ENCODE measurements at regions not wholly inside any gene's neighbourhood (a gene's known extent, or its start where the extent isn't known, plus 50 kb on each side); places are given as distances from the start of the nearest gene placed in this dataset.
A peak's percentile ranks its signal among the peaks of the same experiment; 100 is the strongest.

DNA sequence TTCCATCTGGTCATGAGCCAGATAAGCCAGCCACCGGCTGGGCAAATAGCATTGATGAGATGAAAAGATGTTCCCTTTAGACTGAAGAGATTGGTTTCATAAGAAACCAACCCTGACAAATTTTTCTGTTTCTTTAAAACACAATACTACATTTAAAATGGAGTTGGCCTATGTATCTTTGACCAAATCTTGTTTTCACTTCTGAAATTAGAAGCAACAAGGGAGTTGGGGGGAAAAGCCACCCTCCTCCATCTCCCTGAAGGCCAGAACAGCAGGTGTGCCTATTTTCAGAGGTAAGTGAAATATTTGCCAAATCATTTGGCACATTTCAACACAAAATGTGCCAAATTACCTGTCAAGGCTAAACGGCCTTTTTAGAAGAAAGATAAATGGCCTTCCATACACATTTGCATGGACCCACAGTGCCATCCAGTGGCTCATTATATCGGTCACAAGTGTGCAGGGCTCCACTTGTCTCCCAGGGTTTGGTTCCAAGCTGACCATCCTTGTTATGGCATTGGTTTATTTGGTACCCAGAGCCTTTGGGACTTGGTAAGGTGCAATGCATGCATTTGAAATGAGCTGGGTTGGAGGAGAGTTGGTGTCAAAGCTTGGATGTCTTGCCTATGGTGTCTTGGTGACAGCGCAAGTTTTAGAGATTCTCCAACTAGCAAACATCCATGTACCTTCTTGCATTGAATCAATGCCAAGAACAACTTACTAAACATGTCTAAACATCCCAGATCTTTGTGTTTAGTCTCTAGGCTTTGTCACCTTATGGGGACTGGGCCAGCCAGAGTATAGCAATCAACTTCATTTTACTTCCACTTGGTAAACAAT lies 372.0 kb upstream of the KIF2A start:
- Histone ChIP-seq H3K4me1 (ENCODE audit: control insufficient read depth, insufficient read depth, low read length) (no peaks in the 10 kb centered on the region), H3K4me3 (ENCODE audit: low read length) (no peak overlapping the region), H3K36me3 (ENCODE audit: control insufficient read depth, insufficient read depth, low read length) (no peaks in the 10 kb centered on the region), H3K27ac (ENCODE audit: low read length) (no peak overlapping the region), H3K27me3 (ENCODE audit: control insufficient read depth, insufficient read depth, low read length) (no peaks in the 10 kb centered on the region), H3K9me3 (replicated peaks; ENCODE audit: control insufficient read depth, low read depth, low read length) (no peaks in the 10 kb centered on the region)
- WGBS (ENCODE audit: insufficient coverage), result 40% methylated on average over 1 of the region's 4 CpGs
- DNase-seq, result peak; percentile 41

DNA sequence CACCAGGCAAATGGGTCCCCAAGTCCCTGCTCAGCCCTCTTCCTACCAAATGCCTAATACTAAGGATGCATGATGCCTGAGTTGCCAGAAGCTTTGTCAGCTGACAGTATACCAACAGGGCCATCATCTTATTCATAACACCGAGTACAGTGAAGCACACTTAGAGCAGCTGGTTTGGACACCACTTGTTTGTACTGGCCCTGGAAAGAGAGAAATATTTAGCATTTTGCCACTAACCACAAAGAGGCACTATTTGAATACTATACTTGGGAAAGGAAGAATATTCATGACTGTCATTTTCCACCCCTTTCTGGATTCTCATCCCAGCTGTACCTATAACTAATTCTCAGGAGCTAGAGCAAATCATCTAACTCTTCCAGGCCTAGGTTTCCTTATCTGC lies 364.4 kb upstream of the KIF2A start:
- no peaks in the 10 kb centered on the region for H3K36me3 ChIP-seq (ENCODE audit: control insufficient read depth, insufficient read depth, low read length)
- no peaks in the 10 kb centered on the region for H3K27me3 ChIP-seq (ENCODE audit: control insufficient read depth, insufficient read depth, low read length)
- DNase-seq, result no peak
- H3K4me3 ChIP-seq (ENCODE audit: low read length), result no peak overlapping the region
- WGBS (ENCODE audit: insufficient coverage), result no CpG with 5 or more reads among the region's 1 CpG
- no peaks in the 10 kb centered on the region for H3K4me1 ChIP-seq (ENCODE audit: control insufficient read depth, insufficient read depth, low read length)
- H3K27ac ChIP-seq (ENCODE audit: low read length), result no peak overlapping the region
- H3K9me3 ChIP-seq (replicated peaks; ENCODE audit: control insufficient read depth, low read depth, low read length), result no peaks in the 10 kb centered on the region

DNA sequence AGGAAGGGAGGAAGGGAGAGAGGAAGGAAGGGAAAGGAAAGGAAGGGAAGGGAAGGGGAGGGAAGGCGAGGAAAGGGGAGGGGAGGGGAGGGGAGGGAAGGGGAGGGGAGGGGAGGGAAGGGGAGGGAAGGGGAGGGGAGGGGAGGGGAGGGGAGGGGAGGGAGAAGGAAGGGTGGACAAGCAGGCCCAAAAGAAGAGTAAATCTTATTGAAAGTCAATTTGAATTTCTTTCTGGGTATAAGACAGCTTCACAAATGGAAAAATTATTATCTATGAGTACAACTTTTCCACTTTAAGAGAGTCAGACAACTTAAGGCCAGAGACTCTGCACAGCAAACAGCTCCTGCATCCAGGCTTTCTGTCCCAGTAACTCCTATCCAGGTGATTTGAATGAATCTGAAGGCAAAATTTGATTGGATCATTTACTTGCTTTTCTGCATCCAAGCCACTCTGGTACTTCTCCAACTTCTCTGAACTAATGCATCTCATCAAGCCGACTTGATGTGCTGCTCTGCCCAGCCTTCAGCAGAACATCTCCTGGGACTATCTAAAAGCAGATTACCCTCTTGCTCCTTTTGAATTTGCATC lies 363.4 kb upstream of the KIF2A start:
- no peak overlapping the region for H3K27ac ChIP-seq (ENCODE audit: low read length)
- no peaks in the 10 kb centered on the region for H3K9me3 ChIP-seq (replicated peaks; ENCODE audit: control insufficient read depth, low read depth, low read length)
- no peaks in the 10 kb centered on the region for H3K27me3 ChIP-seq (ENCODE audit: control insufficient read depth, insufficient read depth, low read length)
- H3K4me1 ChIP-seq (ENCODE audit: control insufficient read depth, insufficient read depth, low read length), result no peaks in the 10 kb centered on the region
- WGBS (ENCODE audit: insufficient coverage), result 50% methylated on average over 1 of the region's 2 CpGs
- no peak overlapping the region for H3K4me3 ChIP-seq (ENCODE audit: low read length)
- no peak for DNase-seq
- no peaks in the 10 kb centered on the region for H3K36me3 ChIP-seq (ENCODE audit: control insufficient read depth, insufficient read depth, low read length)

DNA sequence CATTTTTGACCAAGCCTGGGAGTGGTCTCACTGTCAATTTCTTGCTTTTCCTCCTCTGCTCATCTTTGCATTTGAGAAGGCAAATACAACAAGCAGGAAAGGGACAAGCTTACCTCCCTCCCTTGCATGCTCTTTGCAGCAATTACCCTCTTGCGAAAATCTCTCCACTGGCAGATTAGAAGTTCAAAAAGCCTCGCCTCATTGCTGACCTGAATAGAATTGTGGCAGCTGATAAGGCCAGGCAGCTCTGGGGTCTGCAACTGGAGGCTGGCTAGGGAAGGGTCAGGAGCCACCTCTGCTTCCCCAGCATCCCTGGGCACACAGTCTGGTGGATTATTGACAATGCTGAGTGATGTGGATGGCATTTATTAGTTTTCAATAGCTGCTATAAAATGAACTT lies 362.3 kb upstream of the KIF2A start:
- no peak overlapping the region for H3K4me3 ChIP-seq (ENCODE audit: low read length)
- no peaks in the 10 kb centered on the region for H3K4me1 ChIP-seq (ENCODE audit: control insufficient read depth, insufficient read depth, low read length)
- no peak for DNase-seq
- H3K27me3 ChIP-seq (ENCODE audit: control insufficient read depth, insufficient read depth, low read length), result no peaks in the 10 kb centered on the region
- H3K27ac ChIP-seq (ENCODE audit: low read length), result no peak overlapping the region
- no peaks in the 10 kb centered on the region for H3K9me3 ChIP-seq (replicated peaks; ENCODE audit: control insufficient read depth, low read depth, low read length)
- no peaks in the 10 kb centered on the region for H3K36me3 ChIP-seq (ENCODE audit: control insufficient read depth, insufficient read depth, low read length)
- 63% methylated on average over 2 of the region's 2 CpGs for WGBS (ENCODE audit: insufficient coverage)

DNA sequence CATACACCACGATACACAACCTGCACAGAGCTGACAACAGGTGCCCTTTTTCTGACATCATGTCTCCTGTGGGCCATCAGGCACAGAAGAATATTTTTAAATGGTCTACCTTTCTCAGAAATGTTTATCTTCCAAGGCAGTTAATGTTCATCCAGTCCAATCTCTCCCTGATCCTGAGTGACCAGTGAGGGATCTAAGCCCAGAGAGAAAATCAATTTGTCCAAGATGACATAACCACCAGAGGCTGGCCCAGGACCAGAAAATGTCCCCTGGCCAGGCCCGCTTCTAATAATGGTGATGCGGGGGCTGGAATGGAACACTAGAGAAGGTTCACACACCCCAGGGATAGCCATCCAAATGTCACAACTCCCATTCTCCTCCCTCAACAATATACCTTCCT lies 357.9 kb upstream of the KIF2A start:
- 92% methylated on average over 2 of the region's 3 CpGs for WGBS (ENCODE audit: insufficient coverage)
- DNase-seq, result no peak
- no peaks in the 10 kb centered on the region for H3K9me3 ChIP-seq (replicated peaks; ENCODE audit: control insufficient read depth, low read depth, low read length)

DNA sequence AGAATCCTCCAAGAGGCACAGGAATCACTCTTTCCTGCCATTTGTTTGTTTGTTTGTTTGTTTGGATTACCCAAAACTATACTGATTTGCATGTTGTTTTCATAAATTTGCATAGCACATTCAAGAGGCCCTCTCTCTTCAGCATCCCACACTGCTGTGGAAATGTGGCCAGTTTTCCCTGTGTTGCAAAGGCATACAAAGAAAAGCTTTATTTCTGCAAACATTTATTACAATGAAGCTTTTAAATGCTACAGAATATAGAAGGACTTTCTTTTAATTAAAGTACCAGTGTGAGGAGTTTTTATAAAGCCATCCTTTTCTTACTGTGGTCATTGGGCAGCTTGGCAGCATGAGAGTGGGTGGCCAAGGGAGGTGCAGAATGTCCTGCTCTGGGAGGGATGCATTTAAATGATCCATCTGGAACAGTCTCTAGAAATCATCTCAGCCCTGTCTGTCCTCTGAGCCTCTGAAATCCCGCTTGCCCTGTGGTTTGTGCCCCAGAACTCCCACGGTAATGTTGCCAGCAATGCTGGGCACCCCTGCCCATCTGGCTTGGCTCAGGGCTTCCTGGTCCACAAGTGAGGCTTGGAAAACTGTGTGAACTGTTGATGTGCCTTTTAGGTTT lies 356.8 kb upstream of the KIF2A start:
- Histone ChIP-seq H3K4me3 (ENCODE audit: low read length) (no peak overlapping the region), H3K9me3 (replicated peaks; ENCODE audit: control insufficient read depth, low read depth, low read length) (no peaks in the 10 kb centered on the region), H3K4me1 (ENCODE audit: control insufficient read depth, insufficient read depth, low read length) (no peaks in the 10 kb centered on the region), H3K36me3 (ENCODE audit: control insufficient read depth, insufficient read depth, low read length) (no peaks in the 10 kb centered on the region), H3K27me3 (ENCODE audit: control insufficient read depth, insufficient read depth, low read length) (no peaks in the 10 kb centered on the region), H3K27ac (ENCODE audit: low read length) (no peak overlapping the region)
- 70% methylated on average over 2 of the region's 2 CpGs for WGBS (ENCODE audit: insufficient coverage)
- no peak for DNase-seq

More for the DNA sequence above, 357.9 kb upstream of the KIF2A start:
- Histone ChIP-seq H3K27ac (ENCODE audit: low read length) (no peak overlapping the region), H3K4me3 (ENCODE audit: low read length) (no peak overlapping the region), H3K4me1 (ENCODE audit: control insufficient read depth, insufficient read depth, low read length) (no peaks in the 10 kb centered on the region), H3K36me3 (ENCODE audit: control insufficient read depth, insufficient read depth, low read length) (no peaks in the 10 kb centered on the region), H3K27me3 (ENCODE audit: control insufficient read depth, insufficient read depth, low read length) (no peaks in the 10 kb centered on the region)

DNA sequence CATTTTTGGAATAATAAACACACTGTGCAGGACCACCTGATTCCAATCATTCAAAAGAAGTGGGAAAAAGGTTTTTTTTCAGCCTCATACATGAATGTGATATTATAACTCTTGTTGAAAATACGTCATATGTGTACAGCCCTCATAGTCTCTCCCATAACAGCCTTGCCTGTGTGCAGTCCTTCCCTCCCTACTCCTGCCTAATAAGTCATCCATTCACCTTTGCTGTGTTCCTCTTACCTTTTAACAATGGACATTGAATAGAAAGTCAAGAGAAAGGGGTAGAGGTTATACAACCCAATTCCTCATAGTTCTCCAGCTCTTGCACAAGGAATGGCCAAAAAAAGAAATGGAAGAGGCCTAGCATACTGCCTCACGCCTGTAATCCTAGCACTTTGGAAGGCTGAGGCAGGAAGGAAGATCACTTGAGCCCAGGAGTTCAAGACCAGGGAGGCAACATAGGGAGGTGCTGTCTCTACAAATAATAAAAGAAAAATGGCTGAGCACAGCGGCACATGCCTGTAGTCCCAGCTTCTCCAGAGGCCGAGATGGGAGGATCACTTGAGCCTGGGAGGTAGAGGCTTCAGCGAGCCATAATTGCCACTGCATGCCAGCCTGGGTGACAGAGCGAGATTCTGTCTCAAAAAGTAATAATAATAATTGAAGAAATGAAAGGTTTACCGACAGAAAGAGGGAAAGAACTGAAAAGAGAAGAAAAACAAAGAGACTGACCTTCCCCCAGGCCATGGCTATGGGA lies 356.1 kb upstream of the KIF2A start:
- no peaks in the 10 kb centered on the region for H3K27me3 ChIP-seq (ENCODE audit: control insufficient read depth, insufficient read depth, low read length)
- no peak overlapping the region for H3K4me3 ChIP-seq (ENCODE audit: low read length)
- H3K36me3 ChIP-seq (ENCODE audit: control insufficient read depth, insufficient read depth, low read length), result no peaks in the 10 kb centered on the region
- H3K9me3 ChIP-seq (replicated peaks; ENCODE audit: control insufficient read depth, low read depth, low read length), result no peaks in the 10 kb centered on the region
- H3K4me1 ChIP-seq (ENCODE audit: control insufficient read depth, insufficient read depth, low read length), result no peaks in the 10 kb centered on the region
- WGBS (ENCODE audit: insufficient coverage), result 86% methylated on average over 6 of the region's 7 CpGs
- H3K27ac ChIP-seq (ENCODE audit: low read length), result no peak overlapping the region
- no peak for DNase-seq

DNA sequence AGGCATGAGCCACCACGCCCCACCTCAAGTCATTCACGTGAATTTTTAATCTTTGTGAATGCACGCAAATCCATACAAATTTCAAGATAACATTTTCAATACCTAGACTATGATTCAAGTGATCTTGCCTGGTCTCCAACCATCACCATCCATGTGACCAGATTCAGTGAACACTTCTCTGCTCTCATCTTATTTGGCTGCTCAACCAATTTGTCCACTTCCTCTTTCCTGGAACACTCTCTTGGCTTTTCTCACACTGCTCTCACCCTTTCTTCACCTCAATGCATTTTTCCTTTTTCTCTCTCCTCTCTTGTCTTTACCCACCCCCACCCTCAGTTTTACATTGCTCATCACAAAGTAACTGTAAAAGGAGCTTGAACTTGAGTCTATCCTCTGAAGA lies 354.7 kb upstream of the KIF2A start:
- H3K36me3 ChIP-seq (ENCODE audit: control insufficient read depth, insufficient read depth, low read length), result no peaks in the 10 kb centered on the region
- H3K27me3 ChIP-seq (ENCODE audit: control insufficient read depth, insufficient read depth, low read length), result no peaks in the 10 kb centered on the region
- H3K9me3 ChIP-seq (replicated peaks; ENCODE audit: control insufficient read depth, low read depth, low read length), result no peaks in the 10 kb centered on the region
- H3K4me1 ChIP-seq (ENCODE audit: control insufficient read depth, insufficient read depth, low read length), result no peaks in the 10 kb centered on the region
- H3K27ac ChIP-seq (ENCODE audit: low read length), result no peak overlapping the region
- DNase-seq, result no peak
- no peak overlapping the region for H3K4me3 ChIP-seq (ENCODE audit: low read length)
- WGBS (ENCODE audit: insufficient coverage), result 95% methylated on average over 3 of the region's 3 CpGs

DNA sequence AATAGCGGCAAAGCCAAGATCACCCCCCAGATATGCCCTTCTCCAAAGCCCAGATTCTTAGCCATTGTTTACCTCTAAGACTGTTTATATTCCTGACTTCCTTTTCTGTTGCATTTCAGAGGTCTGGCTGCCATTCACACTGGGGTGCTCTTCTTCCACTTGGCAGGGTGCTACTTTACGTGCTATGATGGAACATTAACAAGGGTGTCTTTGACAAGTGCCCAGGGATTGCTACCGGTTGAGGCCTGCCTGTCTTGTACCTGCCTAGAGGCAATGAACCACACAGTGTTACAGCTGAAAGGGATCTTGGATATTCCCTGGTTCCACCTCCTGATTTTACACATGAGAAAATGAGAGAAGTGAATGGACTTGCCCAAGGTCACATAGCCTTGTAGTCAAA lies 352.1 kb upstream of the KIF2A start:
- WGBS (ENCODE audit: insufficient coverage), result 69% methylated on average over 2 of the region's 3 CpGs

DNA sequence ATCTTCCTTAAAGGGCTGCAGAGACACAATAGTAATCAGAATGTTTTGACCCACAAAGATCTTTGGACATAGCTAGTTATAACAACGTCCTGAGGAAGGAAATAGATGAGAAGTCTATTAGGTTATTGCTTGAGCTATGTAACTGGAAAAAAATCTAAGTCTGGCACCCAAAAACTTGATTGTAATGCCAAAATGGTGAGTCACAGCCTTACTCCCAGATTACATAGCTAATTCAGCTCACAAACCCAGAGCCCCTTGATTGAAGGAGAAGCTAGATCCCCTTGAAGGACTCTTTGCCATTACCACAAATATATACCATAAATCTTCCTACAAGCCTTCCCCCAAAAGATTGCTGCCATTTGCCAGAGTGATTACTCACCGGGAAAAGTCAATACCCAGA lies 341.8 kb upstream of the KIF2A start:
- Histone ChIP-seq H3K4me3 (ENCODE audit: low read length) (no peak overlapping the region), H3K27me3 (ENCODE audit: control insufficient read depth, insufficient read depth, low read length) (no peaks in the 10 kb centered on the region), H3K27ac (ENCODE audit: low read length) (no peak overlapping the region), H3K9me3 (replicated peaks; ENCODE audit: control insufficient read depth, low read depth, low read length) (no peaks in the 10 kb centered on the region), H3K4me1 (ENCODE audit: control insufficient read depth, insufficient read depth, low read length) (no peaks in the 10 kb centered on the region), H3K36me3 (ENCODE audit: control insufficient read depth, insufficient read depth, low read length) (no peaks in the 10 kb centered on the region)
- DNase-seq, result peak; percentile 5
- WGBS (ENCODE audit: insufficient coverage), result 40% methylated on average over 1 of the region's 2 CpGs

More for the DNA sequence above, 352.1 kb upstream of the KIF2A start:
- Histone ChIP-seq H3K9me3 (replicated peaks; ENCODE audit: control insufficient read depth, low read depth, low read length) (no peaks in the 10 kb centered on the region), H3K4me3 (ENCODE audit: low read length) (no peak overlapping the region), H3K27me3 (ENCODE audit: control insufficient read depth, insufficient read depth, low read length) (no peaks in the 10 kb centered on the region), H3K4me1 (ENCODE audit: control insufficient read depth, insufficient read depth, low read length) (no peaks in the 10 kb centered on the region), H3K27ac (ENCODE audit: low read length) (no peak overlapping the region), H3K36me3 (ENCODE audit: control insufficient read depth, insufficient read depth, low read length) (no peaks in the 10 kb centered on the region)
- DNase-seq, result no peak
